IPS DF 4.7 (cell line): ENCODE measurements at regions not wholly inside any gene's neighbourhood (a gene's known extent, or its start where the extent isn't known, plus 50 kb on each side); places are given as distances from the start of the nearest gene placed in this dataset.
"Not testable (repeated sequence)": the region's sequence is repeated elsewhere in the genome, so short reads cannot be mapped to it uniquely, and the experiment has no call there.

Experiments
- DNase-seq: peaks from one replicate; pipeline ENCODE4 v3.0.0-alpha.2; 2013; ENCODE audit warnings: low spot score; ENCODE audit errors: extremely low read depth

DNA sequence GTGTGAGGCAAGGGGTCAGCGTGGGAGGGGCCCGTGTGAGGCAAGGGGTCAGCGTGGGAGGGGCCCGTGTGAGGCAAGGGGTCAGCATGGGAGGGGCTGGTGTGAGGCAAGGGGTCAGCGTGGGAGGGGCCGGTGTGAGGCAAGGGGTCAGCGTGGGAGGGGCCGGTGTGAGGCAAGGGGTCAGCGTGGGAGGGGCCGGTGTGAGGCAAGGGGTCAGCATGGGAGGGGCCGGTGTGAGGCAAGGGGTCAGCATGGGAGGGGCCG is 119.2 kb downstream of the SEPTIN14 start:
- not testable (repeated sequence) for DNase-seq

DNA sequence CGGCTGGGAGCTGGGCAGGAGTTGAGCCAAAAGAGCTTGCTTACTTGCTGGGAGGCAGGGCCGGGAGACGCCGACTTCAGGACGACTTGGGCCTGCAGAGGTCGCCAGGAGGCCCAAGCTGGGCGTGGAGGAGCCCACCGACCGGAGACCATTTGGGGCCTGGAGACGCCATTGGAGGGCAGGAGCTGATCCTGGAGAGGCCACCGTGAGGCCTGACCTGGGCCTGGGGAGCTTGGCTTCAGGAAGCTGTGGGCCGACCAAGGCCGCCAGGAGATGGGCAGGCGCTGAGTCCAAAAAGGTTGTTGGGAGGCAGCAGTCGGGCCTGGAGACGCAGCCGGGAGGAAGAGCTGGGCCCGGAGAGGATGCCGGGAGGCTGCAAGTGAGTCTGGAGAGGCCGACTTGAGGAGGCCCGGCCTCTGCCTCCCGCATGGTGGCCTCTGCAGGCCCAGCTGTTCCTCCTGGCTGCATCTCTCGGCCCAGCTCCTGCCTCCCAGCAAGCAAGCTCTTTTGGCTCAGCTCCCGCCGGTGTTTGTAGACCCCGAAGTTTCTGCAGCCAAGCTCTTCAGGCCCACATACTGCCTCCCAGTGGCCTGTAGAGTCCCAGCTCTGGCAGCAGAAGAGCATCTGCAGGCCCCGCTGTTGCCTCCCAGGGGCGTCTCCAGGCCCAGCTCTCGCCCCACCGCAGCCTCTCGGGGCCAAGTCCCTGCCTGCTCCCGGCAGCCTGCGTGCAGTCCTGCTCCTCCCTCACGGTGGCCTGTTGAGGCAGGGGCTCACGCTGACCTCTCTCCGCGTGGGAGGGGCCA is 119.7 kb downstream of the SEPTIN14 start:
- DNase-seq, result not testable (repeated sequence)

DNA sequence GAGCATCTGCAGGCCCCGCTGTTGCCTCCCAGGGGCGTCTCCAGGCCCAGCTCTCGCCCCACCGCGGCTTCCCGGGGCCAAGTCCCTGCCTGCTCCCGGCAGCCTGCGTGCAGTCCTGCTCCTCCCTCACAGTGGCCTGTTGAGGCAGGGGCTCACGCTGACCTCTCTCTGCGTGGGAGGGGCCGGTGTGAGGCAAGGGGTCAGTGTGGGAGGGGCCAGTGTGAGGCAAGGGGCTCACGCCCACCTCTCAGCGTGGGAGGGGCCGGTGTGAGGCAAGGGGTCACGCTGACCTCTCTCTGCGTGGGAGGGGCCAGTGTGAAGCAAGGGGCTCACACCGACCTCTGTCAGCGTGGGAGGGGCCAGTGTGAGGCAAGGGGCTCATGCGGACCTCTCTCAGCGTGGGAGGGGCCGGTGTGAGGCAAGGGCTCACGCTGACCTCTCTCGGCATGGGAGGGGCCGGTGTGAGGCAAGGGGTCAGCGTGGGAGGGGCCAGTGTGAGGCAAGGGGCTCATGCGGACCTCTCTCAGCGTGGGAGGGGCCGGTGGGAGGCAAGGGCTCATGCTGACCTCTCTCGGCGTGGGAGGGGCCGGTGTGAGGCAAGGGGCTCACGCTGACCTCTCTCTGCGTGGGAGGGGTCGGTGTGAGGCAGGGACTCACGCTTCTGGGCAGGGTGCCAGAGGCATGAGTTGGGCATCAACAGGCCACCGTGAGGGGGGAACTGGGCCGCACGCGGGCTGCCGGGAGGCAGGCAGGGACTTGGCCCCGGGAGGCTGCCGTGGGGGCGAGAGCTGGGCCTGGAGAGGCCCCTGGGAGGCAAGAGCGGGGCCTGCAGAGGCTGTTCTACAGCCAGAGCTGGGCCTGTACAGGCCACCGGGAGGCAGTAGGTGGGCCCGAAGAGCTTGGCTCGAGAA is 120.6 kb downstream of the SEPTIN14 start:
- not testable (repeated sequence) for DNase-seq

- not testable (repeated sequence) for DNase-seq
Measured at GRCh38 chr7:55740633-55741250, 121.8 kb downstream of the SEPTIN14 start.

GRCh38 chr7:55740053-55740452 is 122.5 kb downstream of the SEPTIN14 start:
- DNase-seq, result not testable (repeated sequence)

- DNase-seq, result not testable (repeated sequence)
Measured at GRCh38 chr7:55736641-55737221, 125.8 kb downstream of the SEPTIN14 start.

- no peak for DNase-seq
Measured at GRCh38 chr7:55733241-55734140, 129.1 kb downstream of the SEPTIN14 start.

DNA sequence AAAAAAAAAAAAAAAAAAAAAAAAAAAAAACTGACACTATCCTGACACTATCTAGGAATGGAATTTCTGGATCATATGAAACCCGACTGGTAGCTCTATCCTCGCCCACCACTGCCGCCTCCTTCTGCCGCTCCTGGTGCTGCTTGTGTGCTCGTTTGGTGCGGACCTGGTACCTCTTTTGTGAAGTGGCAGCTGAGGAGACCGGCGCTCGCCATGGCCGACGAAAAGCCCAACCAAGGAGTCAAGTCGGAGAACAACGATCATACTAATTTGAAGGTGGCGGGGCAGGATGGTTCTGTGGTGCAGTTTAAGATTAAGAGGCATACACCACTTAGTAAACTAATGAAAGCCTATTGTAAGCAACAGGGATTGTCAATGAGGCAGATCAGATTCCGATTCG is 130.6 kb downstream of the SEPTIN14 start:
- DNase-seq, result no peak

DNA sequence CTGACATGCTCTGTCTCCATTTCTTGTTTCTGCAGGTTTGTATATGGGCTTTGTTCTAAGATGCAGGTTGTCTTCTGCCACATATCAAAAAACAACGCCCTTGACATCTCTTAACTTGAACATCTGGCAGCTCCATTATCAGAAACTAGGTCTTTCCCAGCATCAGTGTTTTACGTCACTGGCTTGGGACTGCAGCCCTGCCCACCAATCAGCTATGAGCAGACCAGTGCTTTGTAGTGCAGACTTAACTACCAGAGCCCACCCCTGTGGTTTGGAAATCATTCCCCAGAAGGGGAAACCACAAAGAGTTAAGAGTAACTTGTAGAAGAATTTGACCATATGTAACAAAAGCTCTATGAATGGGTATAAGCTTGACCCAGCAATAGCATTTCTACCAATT is 132.4 kb downstream of the SEPTIN14 start:
- DNase-seq, result no peak

DNA sequence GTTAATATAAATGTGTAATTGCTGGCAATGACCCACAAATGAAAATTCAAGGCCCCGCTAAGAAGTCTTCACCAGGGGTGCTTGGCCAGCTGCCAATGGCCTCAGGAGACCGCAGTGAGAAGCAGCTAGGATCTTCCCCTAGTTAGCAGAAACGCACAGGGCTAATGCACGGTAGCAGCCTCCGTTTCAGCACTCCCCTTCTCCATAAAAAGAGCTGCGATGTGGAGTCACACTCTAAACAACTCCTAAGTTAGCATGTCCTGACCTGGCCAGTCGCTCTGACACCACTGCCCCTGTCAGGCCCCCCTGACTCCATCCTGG is 139.0 kb downstream of the SEPTIN14 start:
- no peak for DNase-seq

DNA sequence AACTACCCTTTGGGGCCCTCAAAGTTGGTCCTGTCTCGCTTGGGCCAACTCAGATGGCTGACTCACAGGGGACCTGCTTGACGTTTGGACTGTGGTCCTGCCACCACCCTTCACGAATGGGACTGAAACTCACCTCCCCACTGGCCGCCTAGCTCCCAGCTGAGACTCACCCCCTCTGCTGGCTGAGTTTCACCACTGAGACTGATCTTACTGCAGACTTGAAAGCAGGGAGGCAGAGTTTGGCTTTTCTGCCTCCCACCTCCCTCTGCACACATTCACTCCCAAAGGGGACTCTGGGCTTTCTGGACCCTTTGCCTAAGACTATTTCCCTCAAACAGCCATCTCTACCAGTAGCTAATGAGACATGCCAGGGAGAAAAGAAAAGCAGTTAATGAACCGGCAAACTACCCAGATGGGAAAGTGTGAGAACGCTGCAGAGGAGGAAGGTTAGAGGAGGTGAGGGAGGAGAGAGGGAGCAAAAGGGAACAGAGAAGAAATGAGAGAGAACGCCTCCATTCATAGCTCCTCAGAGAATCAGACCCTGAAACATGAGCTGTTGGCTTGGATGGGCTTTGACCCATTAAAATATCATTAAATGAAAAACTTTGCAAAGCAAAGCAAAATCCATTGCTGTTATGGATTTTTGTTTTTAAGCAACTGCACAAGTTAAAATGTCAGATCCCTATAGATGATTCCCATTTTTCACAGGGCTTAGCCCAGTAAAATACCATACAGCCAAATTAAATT is 139.5 kb downstream of the SEPTIN14 start:
- not testable (repeated sequence) for DNase-seq

DNA sequence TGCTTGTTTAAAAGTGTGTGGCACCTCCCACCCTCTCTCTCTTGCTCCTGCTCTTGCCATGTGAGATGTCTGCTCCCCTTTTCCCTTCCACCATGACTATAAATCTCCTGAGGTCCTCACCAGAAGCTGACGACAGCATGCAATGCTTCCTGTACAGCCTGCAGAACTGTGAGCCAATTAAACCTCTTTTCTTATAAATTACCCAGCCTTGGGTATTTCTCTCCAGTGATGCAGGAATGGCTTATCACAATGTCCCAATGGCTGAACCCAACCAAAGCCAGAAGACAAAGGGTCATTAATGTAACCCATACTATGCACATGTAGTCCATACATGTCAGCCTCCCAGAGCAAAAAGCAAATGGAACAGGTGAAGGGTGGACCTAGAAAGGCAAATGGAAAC is 141.5 kb downstream of the SEPTIN14 start:
- DNase-seq, result not testable (repeated sequence)

GRCh38 chr7:55715247-55715867 is 143.1 kb upstream of the VOPP1 start:
- DNase-seq, result not testable (repeated sequence)

- DNase-seq, result not testable (repeated sequence)
Measured at GRCh38 chr7:55714370-55714769, 142.1 kb upstream of the VOPP1 start.

- not testable (repeated sequence) for DNase-seq
Measured at GRCh38 chr7:55710312-55710711, 138.0 kb upstream of the VOPP1 start.

GRCh38 chr7:55708028-55708427 is 135.7 kb upstream of the VOPP1 start:
- not testable (repeated sequence) for DNase-seq

GRCh38 chr7:55707410-55707809 is 135.1 kb upstream of the VOPP1 start:
- DNase-seq, result not testable (repeated sequence)

- DNase-seq, result not testable (repeated sequence)
Measured at GRCh38 chr7:55706451-55707195, 134.3 kb upstream of the VOPP1 start.
